ENCODE measurements at regions not wholly inside any gene's neighbourhood (a gene's known extent, or its start where the extent isn't known, plus 50 kb on each side); places are given as distances from the start of the nearest gene placed in this dataset.

DNA sequence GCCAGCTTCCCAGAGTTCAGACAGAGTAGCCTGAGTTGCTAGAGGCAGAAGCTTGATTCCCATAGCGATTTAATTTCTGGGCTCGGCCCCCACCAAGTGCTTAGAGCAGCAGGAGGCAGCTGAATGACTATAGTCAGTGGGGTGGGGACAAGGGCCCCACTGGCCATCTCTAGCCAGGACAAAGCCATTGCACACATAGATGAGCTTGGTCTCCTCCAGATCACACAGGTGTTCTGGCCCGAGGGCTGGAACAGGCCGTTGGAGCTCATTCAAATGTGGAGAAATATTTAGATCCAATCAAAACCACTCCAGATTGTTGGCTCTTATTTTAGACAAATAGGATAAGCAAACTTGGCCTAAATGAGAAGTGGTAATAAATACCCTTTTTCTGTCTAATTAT is 287.3 kb upstream of the NCKAP5 start:
- Histone ChIP-seq H3K79me2 (replicated peaks; ENCODE audit: insufficient read depth, low read length) (no peaks in the 10 kb centered on the region), H3K4me3 (ENCODE audit: low read length) (no peak overlapping the region), H3K9ac (ENCODE audit: low read length) (no peak overlapping the region), H3K27me3 (ENCODE audit: insufficient read depth, low read depth, low read length) (no peaks in the 10 kb centered on the region), H3F3A (ENCODE audit: insufficient read depth, low read length, poor library complexity, severe bottlenecking) (no peaks in the 10 kb centered on the region), H3K27ac (ENCODE audit: low read length) (no peak overlapping the region), H2AFZ (ENCODE audit: low read depth, low read length) (no peak overlapping the region), H3K36me3 (ENCODE audit: insufficient read depth, low read length) (no peaks in the 10 kb centered on the region), H3K4me2 (ENCODE audit: low read length) (no peak overlapping the region), H4K20me1 (ENCODE audit: insufficient read depth) (no peaks in the 10 kb centered on the region), H3K9me3 (ENCODE audit: low read length) (peaks cover 6% of the 10 kb centered on the region), H3K9me2 (ENCODE audit: insufficient read depth, low read length) (no peaks in the 10 kb centered on the region)
- TF ChIP-seq, protein P1, sequence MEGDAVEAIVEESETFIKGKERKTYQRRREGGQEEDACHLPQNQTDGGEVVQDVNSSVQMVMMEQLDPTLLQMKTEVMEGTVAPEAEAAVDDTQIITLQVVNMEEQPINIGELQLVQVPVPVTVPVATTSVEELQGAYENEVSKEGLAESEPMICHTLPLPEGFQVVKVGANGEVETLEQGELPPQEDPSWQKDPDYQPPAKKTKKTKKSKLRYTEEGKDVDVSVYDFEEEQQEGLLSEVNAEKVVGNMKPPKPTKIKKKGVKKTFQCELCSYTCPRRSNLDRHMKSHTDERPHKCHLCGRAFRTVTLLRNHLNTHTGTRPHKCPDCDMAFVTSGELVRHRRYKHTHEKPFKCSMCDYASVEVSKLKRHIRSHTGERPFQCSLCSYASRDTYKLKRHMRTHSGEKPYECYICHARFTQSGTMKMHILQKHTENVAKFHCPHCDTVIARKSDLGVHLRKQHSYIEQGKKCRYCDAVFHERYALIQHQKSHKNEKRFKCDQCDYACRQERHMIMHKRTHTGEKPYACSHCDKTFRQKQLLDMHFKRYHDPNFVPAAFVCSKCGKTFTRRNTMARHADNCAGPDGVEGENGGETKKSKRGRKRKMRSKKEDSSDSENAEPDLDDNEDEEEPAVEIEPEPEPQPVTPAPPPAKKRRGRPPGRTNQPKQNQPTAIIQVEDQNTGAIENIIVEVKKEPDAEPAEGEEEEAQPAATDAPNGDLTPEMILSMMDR (IDR thresholded peaks at IDR 0.05; ENCODE audit: poor library complexity, severe bottlenecking), result no peak
- TF ChIP-seq SMC3 (conservative IDR thresholded peaks at IDR 0.05; ENCODE audit: poor library complexity) (no peak), EP300 (conservative IDR thresholded peaks at IDR 0.05; ENCODE audit: poor library complexity, severe bottlenecking) (no peak), TAF1 (IDR thresholded peaks at IDR 0.05; ENCODE audit: low read depth) (no peak), POLR2AphosphoS5 (IDR thresholded peaks at IDR 0.05) (no peak), EZH2 (IDR thresholded peaks at IDR 0.05; ENCODE audit: borderline replicate concordance, insufficient read depth, low read length, poor library complexity, severe bottlenecking) (no peak), MXI1 (conservative IDR thresholded peaks at IDR 0.05; ENCODE audit: poor library complexity, severe bottlenecking) (no peak), RAD21 (conservative IDR thresholded peaks at IDR 0.05) (no peak)
- TF ChIP-seq, protein P2, sequence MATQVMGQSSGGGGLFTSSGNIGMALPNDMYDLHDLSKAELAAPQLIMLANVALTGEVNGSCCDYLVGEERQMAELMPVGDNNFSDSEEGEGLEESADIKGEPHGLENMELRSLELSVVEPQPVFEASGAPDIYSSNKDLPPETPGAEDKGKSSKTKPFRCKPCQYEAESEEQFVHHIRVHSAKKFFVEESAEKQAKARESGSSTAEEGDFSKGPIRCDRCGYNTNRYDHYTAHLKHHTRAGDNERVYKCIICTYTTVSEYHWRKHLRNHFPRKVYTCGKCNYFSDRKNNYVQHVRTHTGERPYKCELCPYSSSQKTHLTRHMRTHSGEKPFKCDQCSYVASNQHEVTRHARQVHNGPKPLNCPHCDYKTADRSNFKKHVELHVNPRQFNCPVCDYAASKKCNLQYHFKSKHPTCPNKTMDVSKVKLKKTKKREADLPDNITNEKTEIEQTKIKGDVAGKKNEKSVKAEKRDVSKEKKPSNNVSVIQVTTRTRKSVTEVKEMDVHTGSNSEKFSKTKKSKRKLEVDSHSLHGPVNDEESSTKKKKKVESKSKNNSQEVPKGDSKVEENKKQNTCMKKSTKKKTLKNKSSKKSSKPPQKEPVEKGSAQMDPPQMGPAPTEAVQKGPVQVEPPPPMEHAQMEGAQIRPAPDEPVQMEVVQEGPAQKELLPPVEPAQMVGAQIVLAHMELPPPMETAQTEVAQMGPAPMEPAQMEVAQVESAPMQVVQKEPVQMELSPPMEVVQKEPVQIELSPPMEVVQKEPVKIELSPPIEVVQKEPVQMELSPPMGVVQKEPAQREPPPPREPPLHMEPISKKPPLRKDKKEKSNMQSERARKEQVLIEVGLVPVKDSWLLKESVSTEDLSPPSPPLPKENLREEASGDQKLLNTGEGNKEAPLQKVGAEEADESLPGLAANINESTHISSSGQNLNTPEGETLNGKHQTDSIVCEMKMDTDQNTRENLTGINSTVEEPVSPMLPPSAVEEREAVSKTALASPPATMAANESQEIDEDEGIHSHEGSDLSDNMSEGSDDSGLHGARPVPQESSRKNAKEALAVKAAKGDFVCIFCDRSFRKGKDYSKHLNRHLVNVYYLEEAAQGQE (IDR thresholded peaks at IDR 0.05; ENCODE audit: borderline replicate concordance), result no peak

DNA sequence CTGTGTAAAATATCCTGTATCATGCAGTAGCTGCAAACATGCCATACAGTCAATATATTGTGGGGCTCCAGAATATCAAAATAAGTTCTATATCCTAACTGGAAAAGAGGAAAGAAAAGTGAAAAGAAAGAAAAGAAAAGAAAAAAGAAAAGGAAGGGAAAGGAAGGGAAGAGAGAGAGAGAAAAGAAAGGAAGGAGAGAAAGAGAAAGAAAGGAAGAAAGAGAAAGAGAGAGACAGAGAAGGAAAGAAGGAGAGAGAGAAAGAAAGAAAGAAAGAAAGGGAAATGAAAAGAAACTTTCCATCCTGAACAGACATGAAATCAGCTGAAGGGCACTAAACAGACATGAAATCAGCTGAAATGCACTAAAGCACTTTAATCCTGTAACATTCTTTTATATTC is 288.4 kb upstream of the NCKAP5 start:
- H3K9me3 ChIP-seq (ENCODE audit: low read length), result peaks cover 6% of the 10 kb centered on the region
- no peak overlapping the region for H2AFZ ChIP-seq (ENCODE audit: low read depth, low read length)
- H3K9ac ChIP-seq (ENCODE audit: low read length), result no peak overlapping the region
- no peak overlapping the region for H3K27ac ChIP-seq (ENCODE audit: low read length)
- no peak overlapping the region for H3K4me3 ChIP-seq (ENCODE audit: low read length)
- no peaks in the 10 kb centered on the region for H3K27me3 ChIP-seq (ENCODE audit: insufficient read depth, low read depth, low read length)
- H3K4me2 ChIP-seq (ENCODE audit: low read length), result no peak overlapping the region
- TF ChIP-seq TAF1 (IDR thresholded peaks at IDR 0.05; ENCODE audit: low read depth) (no peak), SMC3 (conservative IDR thresholded peaks at IDR 0.05; ENCODE audit: poor library complexity) (no peak), EP300 (conservative IDR thresholded peaks at IDR 0.05; ENCODE audit: poor library complexity, severe bottlenecking) (no peak), EZH2 (IDR thresholded peaks at IDR 0.05; ENCODE audit: borderline replicate concordance, insufficient read depth, low read length, poor library complexity, severe bottlenecking) (no peak), RAD21 (conservative IDR thresholded peaks at IDR 0.05) (no peak)
- TF ChIP-seq, protein P1 (IDR thresholded peaks at IDR 0.05; ENCODE audit: poor library complexity, severe bottlenecking), result no peak
- no peaks in the 10 kb centered on the region for H3F3A ChIP-seq (ENCODE audit: insufficient read depth, low read length, poor library complexity, severe bottlenecking)
- H3K36me3 ChIP-seq (ENCODE audit: insufficient read depth, low read length), result no peaks in the 10 kb centered on the region
- no peaks in the 10 kb centered on the region for H4K20me1 ChIP-seq (ENCODE audit: insufficient read depth)
- no peaks in the 10 kb centered on the region for H3K9me2 ChIP-seq (ENCODE audit: insufficient read depth, low read length)
- no peaks in the 10 kb centered on the region for H3K79me2 ChIP-seq (replicated peaks; ENCODE audit: insufficient read depth, low read length)
